ENCODE measurements at regions not wholly inside any gene's neighbourhood (a gene's known extent, or its start where the extent isn't known, plus 50 kb on each side); places are given as distances from the start of the nearest gene placed in this dataset.
A peak's percentile ranks its signal among the peaks of the same experiment; 100 is the strongest.
"Not testable (repeated sequence)": the region's sequence is repeated elsewhere in the genome, so short reads cannot be mapped to it uniquely, and the experiment has no call there.

GRCh38 chr2:8310557-8311455, 371.1 kb upstream of the ID2 start:
- no peak for DNase-seq (ENCODE audit: low spot score)

GRCh38 chr2:8312221-8312620, 369.6 kb upstream of the ID2 start:
- no peak for DNase-seq (ENCODE audit: low spot score)

- peak; percentile 41 for DNase-seq (ENCODE audit: low spot score)
Measured at GRCh38 chr2:8312861-8313830, 368.7 kb upstream of the ID2 start.

- DNase-seq (ENCODE audit: low spot score), result no peak
Measured at GRCh38 chr2:8314063-8314462, 367.8 kb upstream of the ID2 start.

GRCh38 chr2:8315531-8316165, 366.2 kb upstream of the ID2 start:
- no peak for DNase-seq (ENCODE audit: low spot score)

GRCh38 chr2:8316356-8316755, 365.5 kb upstream of the ID2 start:
- no peak for DNase-seq (ENCODE audit: low spot score)

- no peak for DNase-seq (ENCODE audit: low spot score)
Measured at GRCh38 chr2:8317418-8317817, 364.4 kb upstream of the ID2 start.

GRCh38 chr2:8319219-8319618, 362.6 kb upstream of the ID2 start:
- DNase-seq (ENCODE audit: low spot score), result no peak

GRCh38 chr2:8320311-8321066, 361.4 kb upstream of the ID2 start:
- no peak for DNase-seq (ENCODE audit: low spot score)

GRCh38 chr2:8322634-8323033, 359.2 kb upstream of the ID2 start:
- no peak for DNase-seq (ENCODE audit: low spot score)

- no peak for DNase-seq (ENCODE audit: low spot score)
Measured at GRCh38 chr2:8324164-8324856, 357.5 kb upstream of the ID2 start.

GRCh38 chr2:8324901-8325300, 357.0 kb upstream of the ID2 start:
- DNase-seq (ENCODE audit: low spot score), result no peak

- no peak for DNase-seq (ENCODE audit: low spot score)
Measured at GRCh38 chr2:8327371-8328100, 354.3 kb upstream of the ID2 start.

- DNase-seq (ENCODE audit: low spot score), result no peak
Measured at GRCh38 chr2:8328217-8328616, 353.6 kb upstream of the ID2 start.

- DNase-seq (ENCODE audit: low spot score), result no peak
Measured at GRCh38 chr2:8329660-8330622, 351.9 kb upstream of the ID2 start.

- no peak for DNase-seq (ENCODE audit: low spot score)
Measured at GRCh38 chr2:8331068-8331467, 350.8 kb upstream of the ID2 start.

- no peak for DNase-seq (ENCODE audit: low spot score)
Measured at GRCh38 chr2:8332646-8333045, 349.2 kb upstream of the ID2 start.

- DNase-seq (ENCODE audit: low spot score), result no peak
Measured at GRCh38 chr2:8333177-8333831, 348.6 kb upstream of the ID2 start.

GRCh38 chr2:8333832-8334187, 348.0 kb upstream of the ID2 start:
- not testable (repeated sequence) for DNase-seq (ENCODE audit: low spot score)

All from D341Med (cell line).